Embryonic facial prominence (tissue), 1 donor: ENCODE measurements at regions not wholly inside any gene's neighbourhood (a gene's known extent, or its start where the extent isn't known, plus 50 kb on each side); places are given as distances from the start of the nearest gene placed in this dataset.
"Not testable (repeated sequence)": the region's sequence is repeated elsewhere in the genome, so short reads cannot be mapped to it uniquely, and the experiment has no call there.

ENCODE experiments used
- DNase-seq: peaks from one replicate; pipeline ENCODE4 v3.0.0-alpha.2; 2016; ENCODE audit errors: extremely low spot score

GRCh38 chr12:61023231-61023630, 1237.0 kb upstream of the USP15 start:
- DNase-seq: no peak

GRCh38 chr12:61029516-61029915, 1230.7 kb upstream of the USP15 start:
- DNase-seq: no peak

GRCh38 chr12:61037792-61038191, 1222.4 kb upstream of the USP15 start:
- no peak for DNase-seq

- no peak for DNase-seq
Measured at GRCh38 chr12:61043838-61044237, 1216.4 kb upstream of the USP15 start.

- DNase-seq: no peak
Measured at GRCh38 chr12:61044766-61045165, 1215.4 kb upstream of the USP15 start.

- no peak for DNase-seq
Measured at GRCh38 chr12:61070640-61071414, 1189.4 kb upstream of the USP15 start.

GRCh38 chr12:61072717-61073116, 1187.5 kb upstream of the USP15 start:
- DNase-seq: no peak

- DNase-seq: no peak
Measured at GRCh38 chr12:61095111-61095510, 1165.1 kb upstream of the USP15 start.

- DNase-seq: no peak
Measured at GRCh38 chr12:61098031-61098580, 1162.1 kb upstream of the USP15 start.

GRCh38 chr12:61107118-61107517, 1153.1 kb upstream of the USP15 start:
- DNase-seq: no peak

- DNase-seq: no peak
Measured at GRCh38 chr12:61111218-61111617, 1149.0 kb upstream of the USP15 start.

- no peak for DNase-seq
Measured at GRCh38 chr12:61137677-61138414, 1122.4 kb upstream of the USP15 start.

- DNase-seq: no peak
Measured at GRCh38 chr12:61138415-61138759, 1121.8 kb upstream of the USP15 start.

GRCh38 chr12:61161961-61162360, 1098.2 kb upstream of the USP15 start:
- DNase-seq: no peak

- DNase-seq: no peak
Measured at GRCh38 chr12:61188801-61189595, 1071.2 kb upstream of the USP15 start.

- DNase-seq: no peak
Measured at GRCh38 chr12:61213646-61214045, 1046.6 kb upstream of the USP15 start.

GRCh38 chr12:61220337-61220736, 1039.9 kb upstream of the USP15 start:
- DNase-seq: no peak

GRCh38 chr12:61232040-61232439, 1028.2 kb upstream of the USP15 start:
- DNase-seq: no peak

- DNase-seq: no peak
Measured at GRCh38 chr12:61250303-61250702, 1009.9 kb upstream of the USP15 start.

- DNase-seq: no peak
Measured at GRCh38 chr12:61251076-61251475, 1009.1 kb upstream of the USP15 start.

- DNase-seq: no peak
Measured at GRCh38 chr12:61254225-61254624, 1006.0 kb upstream of the USP15 start.

- not testable (repeated sequence) for DNase-seq
Measured at GRCh38 chr12:61264294-61264693, 995.9 kb upstream of the USP15 start.
